Naive thymus-derived CD4-positive, alpha-beta T cell (primary cell): ENCODE measurements at regions not wholly inside any gene's neighbourhood (a gene's known extent, or its start where the extent isn't known, plus 50 kb on each side); places are given as distances from the start of the nearest gene placed in this dataset.

Experiments used
- ATAC-seq: fragments of 150-1000 bp; cut with Tn5 transposase; 2 replicates; pipeline ENCODE4 v1.10.0; 2021; ENCODE audit warnings: mild to moderate bottlenecking, moderate library complexity
- CTCF ChIA-PET: fragments of 350-600 bp; sonication (Branson Sonifier 250); formaldehyde crosslinking; loops from one replicate; lab custom pipeline; 2021; ENCODE audit warnings: antibody characterized with exemption; lab: Charles Lee
- POLR2A ChIA-PET: fragments of 350-600 bp; sonication (Branson Sonifier 250); formaldehyde crosslinking; loops from one replicate; lab custom pipeline; 2021; ENCODE audit warnings: antibody characterized with exemption, inconsistent platforms; lab: Charles Lee
- DNase-seq, 9 donors: peaks; one replicate each; pipeline versions ENCODE4 v3.0.0 to v3.0.0-alpha.2; 2020 to 2022; ENCODE audit warnings: mixed read lengths in 1 of 9
- H3K27ac ChIP-seq: one replicate; pipeline ENCODE4 v1.7.0; 2013; ENCODE audit warnings: mild to moderate bottlenecking, low read depth, low read length, moderate library complexity
- H3K27me3 ChIP-seq, 2 donors: one replicate each; pipeline ENCODE4 v1.7.0; 2013; ENCODE audit warnings: low read length in 2 of 2, mild to moderate bottlenecking in 2 of 2, moderate library complexity in 2 of 2; ENCODE audit not compliant: control insufficient read depth in 2 of 2, insufficient read depth in 2 of 2
- H3K36me3 ChIP-seq, 3 experiments: 1 replicate in 2 of 3; 2 replicates in 1 of 3; pipeline ENCODE4 v1.7.0; 2013; ENCODE audit warnings: low read length in 3 of 3, mild to moderate bottlenecking in 3 of 3, moderate library complexity in 1 of 3; ENCODE audit not compliant: insufficient read depth in 3 of 3, control insufficient read depth in 2 of 3
- H3K4me1 ChIP-seq, 2 donors: one replicate each; pipeline ENCODE4 v1.7.0; 2013; ENCODE audit warnings: low read length in 2 of 2, mild to moderate bottlenecking in 2 of 2, moderate library complexity in 1 of 2; ENCODE audit not compliant: control insufficient read depth in 2 of 2, insufficient read depth in 2 of 2
- H3K4me3 ChIP-seq: 2 replicates; pipeline ENCODE4 v1.7.0; 2013; ENCODE audit warnings: mild to moderate bottlenecking, low read length
- H3K9me3 ChIP-seq, 3 experiments: 1 replicate in 2 of 3; 2 replicates in 1 of 3; pipeline ENCODE4 v1.7.0; 2013; ENCODE audit warnings: low read length in 3 of 3; ENCODE audit not compliant: control insufficient read depth in 2 of 3
- H3K27ac Mint-ChIP-seq, 9 donors: one replicate each; pipeline ENCODE4 v1.8.0; 2020 to 2022; ENCODE audit warnings: mixed read lengths in 9 of 9, mild to moderate bottlenecking in 8 of 9, moderate library complexity in 5 of 9, inconsistent platforms in 2 of 9
- H3K27me3 Mint-ChIP-seq, 5 donors: one replicate each; pipeline ENCODE4 v1.8.0; 2021 to 2022; ENCODE audit warnings: mixed read lengths in 5 of 5, mild to moderate bottlenecking in 1 of 5
- H3K36me3 Mint-ChIP-seq, 5 donors: one replicate each; pipeline ENCODE4 v1.8.0; 2020 to 2022; ENCODE audit warnings: mixed read lengths in 5 of 5, mild to moderate bottlenecking in 3 of 5, inconsistent platforms in 1 of 5
- H3K4me1 Mint-ChIP-seq, 7 donors: one replicate each; pipeline ENCODE4 v1.8.0; 2020 to 2022; ENCODE audit warnings: mixed read lengths in 7 of 7, mild to moderate bottlenecking in 3 of 7, inconsistent platforms in 1 of 7
- H3K4me3 Mint-ChIP-seq, 10 donors: one replicate each; pipeline ENCODE4 v1.8.0; 2020 to 2022; ENCODE audit warnings: mild to moderate bottlenecking in 10 of 10, mixed read lengths in 10 of 10, moderate library complexity in 6 of 10, inconsistent platforms in 2 of 10
- H3K9me3 Mint-ChIP-seq, 11 donors: one replicate each; pipeline ENCODE4 v1.8.0; 2020 to 2022; ENCODE audit warnings: mixed read lengths in 11 of 11, mild to moderate bottlenecking in 4 of 11, inconsistent platforms in 1 of 11, moderate library complexity in 1 of 11
- intact Hi-C, 2 donors: fragments of 100-400 bp; cut with micrococcal nuclease; formaldehyde crosslinking; loops; one replicate each; pipeline ENCODE4 v1.15.1; 2023

- H3K27me3 Mint-ChIP-seq = no peaks in the 10 kb centered on the region
- H3K9me3 Mint-ChIP-seq = peaks cover 5 to 22% (median 11%) of the 10 kb centered on the region in 11 donors
- DNase-seq (no peak), ATAC-seq (no peak)
- H3K4me1 Mint-ChIP-seq = no peaks in the 10 kb centered on the region
- Histone ChIP-seq H3K9me3 (no peaks in the 10 kb centered on the region), H3K4me3 (no peak overlapping the region), H3K27me3 (no peaks in the 10 kb centered on the region), H3K36me3 (no peaks in the 10 kb centered on the region), H3K4me1 (no peaks in the 10 kb centered on the region), H3K27ac (no peak overlapping the region)
- H3K27ac Mint-ChIP-seq = no peak overlapping the region
- no peak overlapping the region for H3K4me3 Mint-ChIP-seq
- ChIA-PET CTCF (no interaction called here), POLR2A (no interaction called here)
- intact Hi-C loops = no loop called here
- H3K36me3 Mint-ChIP-seq = no peaks in the 10 kb centered on the region
These were observed 608.5 kb upstream of the FAT1 start for GRCh38 chr4:187332141-187332540.

- ChIA-PET POLR2A (no interaction called here), CTCF (interaction anchor here (0.5 kb wide), 1 partner anchor 9 kb away, joined by 3 read pairs; no protein-coding TSS in a partner anchor)
- no peaks in the 10 kb centered on the region for H3K4me1 ChIP-seq
- H3K27me3 Mint-ChIP-seq = no peaks in the 10 kb centered on the region
- H3K27me3 ChIP-seq = no peaks in the 10 kb centered on the region
- no peak overlapping the region for H3K27ac ChIP-seq
- H3K36me3 ChIP-seq = no peaks in the 10 kb centered on the region
- no peak overlapping the region for H3K4me3 ChIP-seq
- ATAC-seq (no peak), DNase-seq (no peak)
- H3K4me1 Mint-ChIP-seq = no peaks in the 10 kb centered on the region
- peaks cover 2 to 22% (median 11%) of the 10 kb centered on the region in 11 donors for H3K9me3 Mint-ChIP-seq
- H3K36me3 Mint-ChIP-seq = no peaks in the 10 kb centered on the region
- no peak overlapping the region for H3K27ac Mint-ChIP-seq
- no peaks in the 10 kb centered on the region for H3K9me3 ChIP-seq
- intact Hi-C loops = no loop called here
- no peak overlapping the region for H3K4me3 Mint-ChIP-seq
These were observed 609.5 kb upstream of the FAT1 start for GRCh38 chr4:187333151-187333550.

- intact Hi-C loops = no loop called here
- no peak for ATAC-seq
- ChIA-PET POLR2A (no interaction called here), CTCF (no interaction called here)
- DNase-seq = no peak
- no peak overlapping the region for H3K4me3 Mint-ChIP-seq
- Histone ChIP-seq H3K27ac (no peak overlapping the region), H3K4me3 (no peak overlapping the region), H3K9me3 (no peaks in the 10 kb centered on the region), H3K4me1 (no peaks in the 10 kb centered on the region), H3K36me3 (no peaks in the 10 kb centered on the region), H3K27me3 (no peaks in the 10 kb centered on the region)
- H3K9me3 Mint-ChIP-seq = peaks cover 1 to 21% (median 10%) of the 10 kb centered on the region in 11 donors
- no peaks in the 10 kb centered on the region for H3K4me1 Mint-ChIP-seq
- no peaks in the 10 kb centered on the region for H3K27me3 Mint-ChIP-seq
- H3K36me3 Mint-ChIP-seq = no peaks in the 10 kb centered on the region
- no peak overlapping the region for H3K27ac Mint-ChIP-seq
These were observed 611.7 kb upstream of the FAT1 start for GRCh38 chr4:187335339-187335738.

- H3K4me1 ChIP-seq = no peaks in the 10 kb centered on the region
- H3K36me3 ChIP-seq = no peaks in the 10 kb centered on the region
- peaks cover 0 to 4% (median 0%) of the 10 kb centered on the region in 3 experiments for H3K9me3 ChIP-seq
- H3K27me3 ChIP-seq = no peaks in the 10 kb centered on the region
- no peak for DNase-seq
- H3K27me3 Mint-ChIP-seq = no peaks in the 10 kb centered on the region
- ChIA-PET POLR2A (no interaction called here), CTCF (no interaction called here)
- intact Hi-C loops = no loop called here
- H3K4me3 ChIP-seq = no peak overlapping the region
- H3K36me3 Mint-ChIP-seq = no peaks in the 10 kb centered on the region
- H3K4me3 Mint-ChIP-seq = no peak overlapping the region
- peaks cover 0 to 20% (median 10%) of the 10 kb centered on the region in 11 donors for H3K9me3 Mint-ChIP-seq
- H3K4me1 Mint-ChIP-seq = no peaks in the 10 kb centered on the region
- no peak for ATAC-seq
- no peak overlapping the region for H3K27ac ChIP-seq
- H3K27ac Mint-ChIP-seq = no peak overlapping the region
These were observed 631.1 kb upstream of the FAT1 start for GRCh38 chr4:187354740-187355139.

- Histone ChIP-seq H3K4me1 (no peaks in the 10 kb centered on the region), H3K9me3 (peaks cover 0 to 4% (median 0%) of the 10 kb centered on the region in 3 experiments), H3K4me3 (no peak overlapping the region), H3K27me3 (no peaks in the 10 kb centered on the region), H3K36me3 (no peaks in the 10 kb centered on the region), H3K27ac (no peak overlapping the region)
- no peak overlapping the region for H3K4me3 Mint-ChIP-seq
- no peak overlapping the region for H3K27ac Mint-ChIP-seq
- DNase-seq (no peak), ATAC-seq (no peak)
- no peaks in the 10 kb centered on the region for H3K4me1 Mint-ChIP-seq
- no peaks in the 10 kb centered on the region for H3K27me3 Mint-ChIP-seq
- CTCF ChIA-PET = no interaction called here
- H3K9me3 Mint-ChIP-seq = peaks cover 0 to 20% (median 9%) of the 10 kb centered on the region in 11 donors
- intact Hi-C loops = no loop called here
- POLR2A ChIA-PET = no interaction called here
- no peaks in the 10 kb centered on the region for H3K36me3 Mint-ChIP-seq
These were observed 633.5 kb upstream of the FAT1 start for GRCh38 chr4:187357045-187357643.

- Mint-ChIP-seq H3K36me3 (no peaks in the 10 kb centered on the region), H3K9me3 (peaks cover 0 to 17% (median 9%) of the 10 kb centered on the region in 11 donors), H3K27me3 (no peaks in the 10 kb centered on the region), H3K27ac (no peak overlapping the region), H3K4me3 (no peak overlapping the region), H3K4me1 (no peaks in the 10 kb centered on the region)
- ChIA-PET CTCF (no interaction called here), POLR2A (no interaction called here)
- H3K9me3 ChIP-seq = peaks cover 0 to 4% (median 0%) of the 10 kb centered on the region in 3 experiments
- no peak overlapping the region for H3K27ac ChIP-seq
- no peaks in the 10 kb centered on the region for H3K4me1 ChIP-seq
- no peaks in the 10 kb centered on the region for H3K27me3 ChIP-seq
- no peaks in the 10 kb centered on the region for H3K36me3 ChIP-seq
- ATAC-seq = no peak
- intact Hi-C loops = no loop called here
- H3K4me3 ChIP-seq = no peak overlapping the region
- DNase-seq = no peak
These were observed 634.2 kb upstream of the FAT1 start for GRCh38 chr4:187357821-187358220.
